Fibroblast of lung (primary cell): ENCODE measurements at regions not wholly inside any gene's neighbourhood (a gene's known extent, or its start where the extent isn't known, plus 50 kb on each side); places are given as distances from the start of the nearest gene placed in this dataset.
"Not testable (repeated sequence)": the region's sequence is repeated elsewhere in the genome, so short reads cannot be mapped to it uniquely, and the experiment has no call there.

Experiments
- DNase-seq, 2 donors: peaks; one replicate each; pipeline versions ENCODE4 v3.0.0 to v3.0.0-alpha.2; 2010; ENCODE audit warnings: low read depth in 2 of 2
- H2AFZ ChIP-seq: 2 replicates; pipeline ENCODE4 v1.5.1; 2012; ENCODE audit warnings: low read length, control low read depth, inconsistent platforms
- H3K27ac ChIP-seq: 2 replicates; pipeline ENCODE4 v1.5.1; 2011; ENCODE audit warnings: low read length, control low read depth; ENCODE audit not compliant: insufficient read depth
- H3K27me3 ChIP-seq: 2 replicates; pipeline ENCODE4 v1.5.1; 2011; ENCODE audit warnings: mild to moderate bottlenecking, low read length; ENCODE audit not compliant: control insufficient read depth, insufficient read depth
- H3K36me3 ChIP-seq: 2 replicates; pipeline ENCODE4 v1.5.1; 2011; ENCODE audit warnings: low read length; ENCODE audit not compliant: control insufficient read depth, insufficient read depth
- H3K4me1 ChIP-seq: 2 replicates; pipeline ENCODE4 v1.5.1; 2011; ENCODE audit warnings: low read length; ENCODE audit not compliant: control insufficient read depth, insufficient read depth; ENCODE audit errors: extremely low read depth
- H3K4me2 ChIP-seq: 2 replicates; pipeline ENCODE4 v1.5.1; 2011; ENCODE audit warnings: low read length, control low read depth; ENCODE audit not compliant: insufficient read depth; ENCODE audit errors: extremely low read depth
- H3K4me3 ChIP-seq, 4 experiments: fragments of 200-600 bp in 1 of 4; sonication (generic) in 1 of 4; replicated peaks in 1 of 4; 2 replicates each; pipeline ENCODE4 v1.5.1; 2011 to 2016; ENCODE audit warnings: low read length in 4 of 4, low read depth in 3 of 4, mild to moderate bottlenecking in 3 of 4, control low read depth in 2 of 4, inconsistent platforms in 1 of 4, mixed read lengths in 1 of 4; ENCODE audit not compliant: insufficient read depth in 1 of 4; ENCODE audit errors: control extremely low read depth in 1 of 4
- H3K79me2 ChIP-seq: 2 replicates; pipeline ENCODE4 v1.5.1; 2012; ENCODE audit warnings: mild to moderate bottlenecking, low read length, inconsistent platforms; ENCODE audit not compliant: control insufficient read depth, insufficient read depth
- H3K9ac ChIP-seq: 2 replicates; pipeline ENCODE4 v1.5.1; 2011; ENCODE audit warnings: mild to moderate bottlenecking, low read length, control low read depth; ENCODE audit not compliant: insufficient read depth
- H3K9me3 ChIP-seq: 2 replicates; pipeline ENCODE4 v1.5.1; 2012; ENCODE audit warnings: low read depth, low read length; ENCODE audit not compliant: control insufficient read depth, insufficient read depth
- H4K20me1 ChIP-seq: 2 replicates; pipeline ENCODE4 v1.5.1; 2011; ENCODE audit warnings: low read length; ENCODE audit not compliant: control insufficient read depth, insufficient read depth; ENCODE audit errors: extremely low read depth

GRCh38 chr15:20009619-20010018, 532.0 kb downstream of the GOLGA6L6 start:
- not testable (repeated sequence) for H3K4me1 ChIP-seq, H3K4me3 ChIP-seq, H3K9me3 ChIP-seq, DNase-seq, H3K27me3 ChIP-seq, H3K27ac ChIP-seq, H4K20me1 ChIP-seq, H3K36me3 ChIP-seq, H2AFZ ChIP-seq, H3K79me2 ChIP-seq, H3K4me2 ChIP-seq, H3K9ac ChIP-seq

DNA sequence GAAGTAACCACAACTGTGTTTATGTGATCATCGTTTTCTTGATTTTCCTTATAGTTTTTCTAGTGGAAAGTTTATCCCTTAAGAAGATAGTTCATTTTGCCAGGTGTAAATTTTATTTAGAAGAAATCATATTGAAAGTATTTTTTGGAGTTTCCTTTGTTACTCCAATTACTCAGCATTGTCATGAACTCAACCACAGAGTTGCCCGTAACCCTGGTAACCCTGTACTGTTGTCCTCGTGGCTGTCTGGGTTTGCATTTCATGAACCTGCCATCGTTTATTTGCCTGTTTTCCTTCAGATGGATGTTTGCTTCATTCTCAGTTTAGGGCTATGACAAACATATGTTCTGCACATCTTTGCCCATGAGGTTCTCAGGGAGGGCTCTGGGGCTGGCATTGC, 534.3 kb downstream of the GOLGA6L6 start:
- not testable (repeated sequence) for H4K20me1 ChIP-seq, H3K27me3 ChIP-seq, H3K79me2 ChIP-seq, H3K4me1 ChIP-seq, H3K9ac ChIP-seq, H3K27ac ChIP-seq, H3K9me3 ChIP-seq, H2AFZ ChIP-seq, DNase-seq, H3K36me3 ChIP-seq, H3K4me2 ChIP-seq, H3K4me3 ChIP-seq

- not testable (repeated sequence) for H3K27me3 ChIP-seq, H3K4me1 ChIP-seq, H3K36me3 ChIP-seq, H3K9ac ChIP-seq, DNase-seq, H3K4me3 ChIP-seq, H3K9me3 ChIP-seq, H4K20me1 ChIP-seq, H2AFZ ChIP-seq, H3K27ac ChIP-seq, H3K79me2 ChIP-seq, H3K4me2 ChIP-seq
Measured at GRCh38 chr15:20003471-20003870, 538.1 kb downstream of the GOLGA6L6 start.

- not testable (repeated sequence) for H3K4me2 ChIP-seq, DNase-seq
Measured at GRCh38 chr15:20002560-20002959, 539.0 kb downstream of the GOLGA6L6 start.

GRCh38 chr15:19996574-19997194, 544.9 kb downstream of the GOLGA6L6 start:
- not testable (repeated sequence) for H4K20me1 ChIP-seq, H2AFZ ChIP-seq, H3K9ac ChIP-seq, H3K79me2 ChIP-seq, DNase-seq, H3K27me3 ChIP-seq, H3K4me2 ChIP-seq, H3K4me1 ChIP-seq, H3K9me3 ChIP-seq, H3K4me3 ChIP-seq, H3K36me3 ChIP-seq, H3K27ac ChIP-seq

More at GRCh38 chr15:20002560-20002959, 539.0 kb downstream of the GOLGA6L6 start:
- not testable (repeated sequence) for H3K9ac ChIP-seq, H3K36me3 ChIP-seq, H3K27me3 ChIP-seq, H3K4me3 ChIP-seq, H4K20me1 ChIP-seq, H2AFZ ChIP-seq, H3K79me2 ChIP-seq, H3K4me1 ChIP-seq, H3K9me3 ChIP-seq, H3K27ac ChIP-seq

- DNase-seq, H3K4me3 ChIP-seq: not testable (repeated sequence)
Measured at GRCh38 chr15:19995296-19995695, 546.3 kb downstream of the GOLGA6L6 start.

More at GRCh38 chr15:19995296-19995695, 546.3 kb downstream of the GOLGA6L6 start:
- H3K27ac ChIP-seq, H2AFZ ChIP-seq, H3K4me1 ChIP-seq, H3K27me3 ChIP-seq, H3K36me3 ChIP-seq, H3K4me2 ChIP-seq, H3K79me2 ChIP-seq, H3K9ac ChIP-seq, H3K9me3 ChIP-seq, H4K20me1 ChIP-seq: not testable (repeated sequence)
